ENCODE measurements at regions not wholly inside any gene's neighbourhood (a gene's known extent, or its start where the extent isn't known, plus 50 kb on each side); places are given as distances from the start of the nearest gene placed in this dataset.
"Not testable (repeated sequence)": the region's sequence is repeated elsewhere in the genome, so short reads cannot be mapped to it uniquely, and the experiment has no call there.

- no peaks in the 10 kb centered on the region for H3K36me3 Mint-ChIP-seq (ENCODE audit: low read depth)
- H3K9me3 Mint-ChIP-seq = no peaks in the 10 kb centered on the region
- peaks cover 11% of the 10 kb centered on the region for H3K27me3 Mint-ChIP-seq (ENCODE audit: low read depth)
- no peak overlapping the region for H3K27ac Mint-ChIP-seq
- H3K4me1 Mint-ChIP-seq (ENCODE audit: low read depth) = no peaks in the 10 kb centered on the region
- no peak overlapping the region for H3K4me3 Mint-ChIP-seq
Measured at GRCh38 chr10:28444031-28444430, 88.9 kb upstream of the WAC start.

- H3K36me3 Mint-ChIP-seq (ENCODE audit: low read depth) = no peaks in the 10 kb centered on the region
- peaks cover 17% of the 10 kb centered on the region for H3K27me3 Mint-ChIP-seq (ENCODE audit: low read depth)
- H3K4me3 Mint-ChIP-seq = no peak overlapping the region
- no peaks in the 10 kb centered on the region for H3K9me3 Mint-ChIP-seq
- H3K27ac Mint-ChIP-seq = no peak overlapping the region
- H3K4me1 Mint-ChIP-seq (ENCODE audit: low read depth) = no peaks in the 10 kb centered on the region
Measured at GRCh38 chr10:28445516-28445915, 87.4 kb upstream of the WAC start.

DNA sequence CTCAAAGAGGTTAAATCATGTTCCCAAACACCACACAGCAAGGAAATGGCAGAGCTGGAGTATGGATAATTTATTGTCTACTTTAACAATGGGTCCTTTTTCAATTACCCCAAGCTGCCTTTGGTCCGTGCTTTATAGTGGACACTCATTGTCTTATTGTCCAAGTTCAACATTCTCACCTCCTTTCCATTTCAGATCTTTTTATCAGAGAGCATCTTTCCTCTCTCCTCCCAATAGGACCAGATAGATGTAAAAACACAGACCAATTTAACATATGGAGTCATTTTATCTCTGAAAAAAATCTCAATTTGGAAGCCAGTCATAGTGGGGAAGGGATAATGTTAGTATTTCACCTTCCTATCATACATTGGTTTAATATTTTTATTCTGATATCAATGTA, 83.5 kb upstream of the WAC start:
- no peak overlapping the region for H3K4me3 Mint-ChIP-seq
- H3K27ac Mint-ChIP-seq = no peak overlapping the region
- H3K36me3 Mint-ChIP-seq (ENCODE audit: low read depth) = no peaks in the 10 kb centered on the region
- H3K9me3 Mint-ChIP-seq = no peaks in the 10 kb centered on the region
- H3K27me3 Mint-ChIP-seq (ENCODE audit: low read depth) = peaks cover 24% of the 10 kb centered on the region
- H3K4me1 Mint-ChIP-seq (ENCODE audit: low read depth) = no peaks in the 10 kb centered on the region

GRCh38 chr10:28449926-28450325, 83.0 kb upstream of the WAC start:
- Mint-ChIP-seq H3K27ac (no peak overlapping the region), H3K36me3 (ENCODE audit: low read depth) (no peaks in the 10 kb centered on the region), H3K4me3 (no peak overlapping the region), H3K9me3 (no peaks in the 10 kb centered on the region), H3K4me1 (ENCODE audit: low read depth) (no peaks in the 10 kb centered on the region), H3K27me3 (ENCODE audit: low read depth) (peaks cover 26% of the 10 kb centered on the region)

GRCh38 chr10:28453926-28454325, 79.0 kb upstream of the WAC start:
- Mint-ChIP-seq H3K4me1 (ENCODE audit: low read depth) (no peaks in the 10 kb centered on the region), H3K9me3 (no peaks in the 10 kb centered on the region), H3K4me3 (no peak overlapping the region), H3K27ac (no peak overlapping the region), H3K36me3 (ENCODE audit: low read depth) (no peaks in the 10 kb centered on the region), H3K27me3 (ENCODE audit: low read depth) (peaks cover 32% of the 10 kb centered on the region)

GRCh38 chr10:28457110-28457509, 75.8 kb upstream of the WAC start:
- Mint-ChIP-seq H3K27ac (no peak overlapping the region), H3K36me3 (ENCODE audit: low read depth) (no peaks in the 10 kb centered on the region), H3K4me3 (no peak overlapping the region), H3K27me3 (ENCODE audit: low read depth) (peaks cover 15% of the 10 kb centered on the region), H3K4me1 (ENCODE audit: low read depth) (no peaks in the 10 kb centered on the region), H3K9me3 (no peaks in the 10 kb centered on the region)

DNA sequence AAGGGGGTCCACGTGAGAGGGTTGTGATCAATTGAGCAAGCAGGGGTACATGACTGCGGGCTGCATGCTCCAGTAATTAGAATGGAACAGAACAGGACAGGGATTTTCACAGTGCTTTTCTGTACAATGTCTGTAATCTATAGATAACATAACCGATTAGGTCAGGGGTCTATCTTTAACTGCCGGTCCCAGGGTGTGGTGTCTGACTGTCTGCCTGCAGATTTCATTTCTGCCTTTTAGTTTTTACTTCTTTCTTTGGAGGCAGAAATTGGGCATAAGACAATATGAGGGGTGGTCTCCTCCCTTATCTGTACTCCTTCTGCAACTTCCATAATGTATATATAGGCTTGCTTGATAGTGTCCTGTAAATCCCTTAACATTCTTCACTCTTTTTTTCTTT, 75.0 kb upstream of the WAC start:
- H3K36me3 Mint-ChIP-seq (ENCODE audit: low read depth); H3K9me3 Mint-ChIP-seq; H3K27ac Mint-ChIP-seq; H3K4me1 Mint-ChIP-seq (ENCODE audit: low read depth); H3K4me3 Mint-ChIP-seq: not testable (repeated sequence)
- peaks cover 12% of the 10 kb centered on the region for H3K27me3 Mint-ChIP-seq (ENCODE audit: low read depth)

- H3K4me1 Mint-ChIP-seq (ENCODE audit: low read depth) = no peaks in the 10 kb centered on the region
- H3K9me3 Mint-ChIP-seq = no peaks in the 10 kb centered on the region
- H3K27me3 Mint-ChIP-seq (ENCODE audit: low read depth) = peaks cover 12% of the 10 kb centered on the region
- no peak overlapping the region for H3K4me3 Mint-ChIP-seq
- H3K36me3 Mint-ChIP-seq (ENCODE audit: low read depth) = no peaks in the 10 kb centered on the region
- no peak overlapping the region for H3K27ac Mint-ChIP-seq
Measured at GRCh38 chr10:28459453-28460144, 73.3 kb upstream of the WAC start.

- Mint-ChIP-seq H3K9me3 (no peaks in the 10 kb centered on the region), H3K27me3 (ENCODE audit: low read depth) (no peaks in the 10 kb centered on the region), H3K4me1 (ENCODE audit: low read depth) (no peaks in the 10 kb centered on the region), H3K4me3 (no peak overlapping the region), H3K27ac (no peak overlapping the region), H3K36me3 (ENCODE audit: low read depth) (no peaks in the 10 kb centered on the region)
Measured at GRCh38 chr10:28463141-28463540, 69.8 kb upstream of the WAC start.

DNA sequence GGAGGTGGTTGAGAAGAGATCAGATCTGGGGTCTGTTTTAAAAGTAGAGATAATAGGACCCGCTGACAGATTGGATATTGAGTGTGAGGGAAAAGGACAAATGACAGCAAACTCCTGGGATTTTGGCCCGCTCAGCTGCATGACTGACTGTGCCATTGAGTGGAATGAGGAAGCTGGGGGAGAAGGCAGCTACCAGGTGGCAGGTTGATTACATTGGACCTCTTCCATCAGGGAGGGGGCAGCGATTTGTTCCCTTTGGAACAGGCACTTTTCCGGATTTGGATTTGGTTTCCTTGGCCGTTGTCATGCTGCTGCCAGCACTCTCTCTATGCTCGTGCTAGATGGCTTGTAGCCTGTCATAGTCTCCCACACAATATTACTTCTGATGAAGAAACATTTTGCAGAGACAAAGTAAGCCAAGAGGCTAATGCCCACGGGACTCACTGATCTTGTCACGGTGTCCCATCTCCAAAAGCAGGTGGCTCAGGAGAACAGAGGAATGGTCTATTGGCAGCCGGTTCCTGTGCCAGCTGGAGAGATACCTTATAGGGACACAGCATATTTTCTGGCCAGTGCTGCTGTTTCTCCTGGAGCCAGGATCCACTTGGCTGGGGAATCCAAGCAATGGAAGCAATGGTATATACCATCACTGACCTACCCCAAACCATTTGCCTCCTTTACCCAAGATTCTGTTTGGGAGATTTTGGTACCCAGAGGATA, 69.1 kb upstream of the WAC start:
- Mint-ChIP-seq H3K27me3 (ENCODE audit: low read depth) (no peaks in the 10 kb centered on the region), H3K9me3 (no peaks in the 10 kb centered on the region), H3K27ac (no peak overlapping the region), H3K4me3 (no peak overlapping the region), H3K4me1 (ENCODE audit: low read depth) (no peaks in the 10 kb centered on the region), H3K36me3 (ENCODE audit: low read depth) (no peaks in the 10 kb centered on the region)

GRCh38 chr10:28467615-28468014, 65.3 kb upstream of the WAC start:
- Mint-ChIP-seq H3K36me3 (ENCODE audit: low read depth) (no peaks in the 10 kb centered on the region), H3K4me1 (ENCODE audit: low read depth) (no peaks in the 10 kb centered on the region), H3K27me3 (ENCODE audit: low read depth) (no peaks in the 10 kb centered on the region), H3K9me3 (no peaks in the 10 kb centered on the region), H3K4me3 (no peak overlapping the region), H3K27ac (no peak overlapping the region)

GRCh38 chr10:28468707-28469483, 64.0 kb upstream of the WAC start:
- Mint-ChIP-seq H3K9me3 (no peaks in the 10 kb centered on the region), H3K4me3 (no peak overlapping the region), H3K4me1 (ENCODE audit: low read depth) (no peaks in the 10 kb centered on the region), H3K27me3 (ENCODE audit: low read depth) (no peaks in the 10 kb centered on the region), H3K27ac (no peak overlapping the region), H3K36me3 (ENCODE audit: low read depth) (no peaks in the 10 kb centered on the region)

GRCh38 chr10:28470873-28471651, 61.9 kb upstream of the WAC start:
- no peak overlapping the region for H3K27ac Mint-ChIP-seq
- H3K4me1 Mint-ChIP-seq (ENCODE audit: low read depth) = no peaks in the 10 kb centered on the region
- no peaks in the 10 kb centered on the region for H3K27me3 Mint-ChIP-seq (ENCODE audit: low read depth)
- no peaks in the 10 kb centered on the region for H3K36me3 Mint-ChIP-seq (ENCODE audit: low read depth)
- H3K9me3 Mint-ChIP-seq = no peaks in the 10 kb centered on the region
- no peak overlapping the region for H3K4me3 Mint-ChIP-seq

DNA sequence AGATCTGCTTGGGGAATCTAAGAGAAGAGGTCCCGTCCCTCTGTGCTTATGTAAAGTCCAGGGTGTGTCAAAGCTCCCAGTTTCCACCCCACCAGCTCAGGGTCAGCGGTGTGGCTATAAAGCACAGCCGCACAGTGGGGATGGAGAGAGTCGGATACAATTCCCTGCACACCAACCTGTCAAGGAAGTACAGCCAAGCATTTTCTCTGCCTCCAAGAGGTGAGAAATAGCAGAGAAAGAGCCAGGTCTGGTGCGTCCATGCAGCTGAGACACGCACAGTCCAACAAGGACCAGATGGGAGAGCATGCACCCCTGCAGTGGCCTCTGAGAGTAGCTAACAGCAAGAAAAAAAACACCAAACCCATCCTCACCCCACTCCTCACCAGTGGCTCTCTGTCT, 61.3 kb upstream of the WAC start:
- no peaks in the 10 kb centered on the region for H3K36me3 Mint-ChIP-seq (ENCODE audit: low read depth)
- no peaks in the 10 kb centered on the region for H3K27me3 Mint-ChIP-seq (ENCODE audit: low read depth)
- H3K27ac Mint-ChIP-seq = no peak overlapping the region
- no peak overlapping the region for H3K4me3 Mint-ChIP-seq
- H3K9me3 Mint-ChIP-seq = no peaks in the 10 kb centered on the region
- no peaks in the 10 kb centered on the region for H3K4me1 Mint-ChIP-seq (ENCODE audit: low read depth)
